HG03558 (cell line): ENCODE measurements at regions not wholly inside any gene's neighbourhood (a gene's known extent, or its start where the extent isn't known, plus 50 kb on each side); places are given as distances from the start of the nearest gene placed in this dataset.
"Not testable (repeated sequence)": the region's sequence is repeated elsewhere in the genome, so short reads cannot be mapped to it uniquely, and the experiment has no call there.

Experiments used
- ATAC-seq: cut with Tn5 transposase; IDR thresholded peaks from one replicate; pipeline ENCODE4 v1.9.1; 2021; ENCODE audit warnings: moderate number of reproducible peaks; ENCODE audit not compliant: unreplicated experiment; ENCODE audit errors: extremely low read depth

DNA sequence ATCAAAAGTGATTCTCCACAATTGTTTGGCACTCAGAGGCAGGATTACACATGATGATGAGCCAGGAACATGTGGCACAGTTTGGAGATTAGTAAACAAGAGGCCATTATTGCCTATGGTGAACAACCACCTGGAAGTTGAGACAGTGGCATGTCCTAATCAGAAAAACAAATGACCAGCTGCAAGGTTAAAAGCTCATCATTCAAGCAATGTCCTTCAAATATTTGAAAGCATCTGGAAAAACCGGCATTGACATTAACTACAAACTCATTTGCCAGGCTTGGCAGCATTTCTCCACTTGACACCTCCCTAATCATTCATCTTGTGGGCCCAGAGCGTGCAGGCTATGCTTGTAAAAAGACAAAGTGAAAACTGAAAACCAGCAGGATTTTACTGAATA lies 80.6 kb upstream of the MEGF10 start:
- no peak for ATAC-seq

DNA sequence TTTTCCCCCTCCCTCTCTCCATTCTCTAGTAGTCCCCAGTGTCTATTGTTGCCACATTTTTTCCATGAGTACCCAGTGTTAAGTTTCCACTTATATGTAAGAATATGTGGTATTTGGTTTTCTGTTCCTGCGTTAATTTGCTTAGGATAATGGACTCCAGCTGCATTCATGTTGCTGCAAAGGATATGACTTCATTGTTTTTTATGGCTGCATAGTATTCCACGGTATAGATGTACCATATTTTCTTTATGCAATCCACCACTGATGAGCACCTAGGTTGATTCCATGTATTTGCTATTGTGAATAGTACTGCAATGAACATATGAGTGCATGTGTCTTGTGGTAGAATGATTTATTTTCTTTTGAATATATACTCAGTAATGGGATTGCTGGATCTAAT lies 77.4 kb upstream of the MEGF10 start:
- no peak for ATAC-seq

DNA sequence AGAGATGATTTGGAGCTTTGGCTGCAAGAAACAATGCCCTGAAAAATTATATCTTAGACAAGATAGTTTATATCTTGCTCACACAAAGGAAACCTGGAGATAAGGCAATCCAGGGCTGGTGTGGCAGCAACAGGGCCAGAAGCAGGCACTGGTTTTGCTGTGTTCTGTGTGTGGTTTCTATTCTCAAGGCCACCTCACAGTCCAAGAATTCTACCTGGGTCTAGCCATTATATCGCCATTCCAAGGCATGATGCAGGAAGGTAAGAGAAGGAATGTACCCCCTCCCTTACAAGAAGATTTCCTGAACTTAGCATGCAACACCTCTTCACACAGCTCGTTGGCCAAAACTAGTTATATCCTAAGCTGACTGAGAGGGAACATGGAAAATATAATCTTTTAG lies 74.5 kb upstream of the MEGF10 start:
- ATAC-seq, result no peak

DNA sequence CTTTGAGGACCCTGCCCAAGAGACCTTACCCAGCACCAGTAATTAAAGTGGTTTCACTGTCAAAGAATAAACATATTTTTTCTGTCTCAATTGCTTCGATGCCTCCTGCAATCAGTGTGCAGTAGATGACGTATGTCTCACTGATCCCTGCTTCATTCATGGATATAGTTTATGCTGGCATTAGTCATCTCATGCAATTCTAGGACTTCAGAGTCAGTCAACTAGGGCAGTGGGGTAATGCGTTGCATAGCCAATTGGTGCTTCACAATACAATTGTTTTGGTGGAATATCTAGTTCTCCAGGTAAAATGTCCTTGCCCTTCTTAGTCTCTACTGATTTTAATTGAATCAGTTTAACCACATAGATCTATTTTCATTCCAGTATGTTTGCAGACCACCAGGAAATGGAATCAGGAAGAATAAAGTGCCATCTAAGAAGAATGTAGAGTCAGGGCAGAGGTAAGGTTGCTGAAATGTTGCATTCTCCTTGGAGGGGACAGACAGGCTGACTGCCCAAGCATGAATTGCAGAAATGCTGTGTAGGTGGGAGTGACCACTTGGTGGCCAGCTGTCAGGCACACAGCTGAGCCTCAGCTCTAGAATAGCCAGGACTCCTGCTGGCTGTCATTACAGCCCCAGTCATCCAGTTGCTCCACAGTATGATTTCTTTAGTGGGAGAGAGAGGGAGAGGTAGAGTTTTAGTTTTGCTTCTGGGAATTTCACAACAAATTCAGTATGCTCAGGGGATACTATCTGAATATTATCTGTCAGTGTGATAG lies 73.5 kb upstream of the MEGF10 start:
- no peak for ATAC-seq

DNA sequence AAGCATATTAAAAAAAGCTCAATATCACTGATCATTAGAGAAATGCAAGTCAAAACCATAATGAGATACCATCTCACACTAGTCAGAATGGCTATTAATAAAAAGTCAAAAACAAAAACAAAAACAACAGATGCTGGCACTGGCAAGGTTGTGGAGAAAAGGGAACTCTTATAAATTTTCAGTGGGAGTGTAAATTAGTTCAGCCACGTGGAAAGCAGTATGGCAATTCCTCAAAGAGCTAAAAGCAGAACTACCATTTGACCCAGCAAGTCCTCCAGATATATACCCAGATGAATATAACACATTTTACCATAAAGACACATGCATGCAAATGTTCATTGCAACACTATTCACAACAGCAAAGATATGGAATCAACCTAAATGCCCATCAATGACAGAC lies 68.7 kb upstream of the MEGF10 start:
- ATAC-seq, result not testable (repeated sequence)

DNA sequence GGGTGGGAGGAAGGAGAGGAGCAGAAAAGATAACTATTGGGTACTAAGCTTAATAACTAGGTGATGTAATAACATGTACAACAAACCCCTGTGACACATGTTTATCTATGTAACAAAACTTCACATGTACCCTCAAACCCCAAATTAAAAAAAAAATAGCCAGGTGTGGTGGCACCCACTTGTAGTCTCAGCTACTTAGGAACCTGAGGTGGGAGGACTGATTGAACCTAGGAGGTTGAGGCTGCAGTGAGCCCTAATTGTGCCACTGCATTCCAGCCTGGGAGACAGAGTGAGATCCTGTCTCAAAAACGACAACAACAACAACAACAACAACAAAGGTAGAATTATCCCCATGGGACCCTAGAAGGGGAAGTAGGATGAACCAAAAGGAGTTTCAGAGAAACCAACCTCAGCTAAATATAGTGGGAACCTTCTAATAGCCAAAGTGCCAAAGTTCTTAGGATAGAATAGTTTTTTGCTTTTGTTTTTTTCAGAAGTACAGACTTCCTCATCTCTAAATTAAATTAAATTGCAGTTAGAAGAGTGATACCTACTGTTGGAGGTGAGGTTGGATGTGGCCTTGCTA lies 67.9 kb upstream of the MEGF10 start:
- not testable (repeated sequence) for ATAC-seq

DNA sequence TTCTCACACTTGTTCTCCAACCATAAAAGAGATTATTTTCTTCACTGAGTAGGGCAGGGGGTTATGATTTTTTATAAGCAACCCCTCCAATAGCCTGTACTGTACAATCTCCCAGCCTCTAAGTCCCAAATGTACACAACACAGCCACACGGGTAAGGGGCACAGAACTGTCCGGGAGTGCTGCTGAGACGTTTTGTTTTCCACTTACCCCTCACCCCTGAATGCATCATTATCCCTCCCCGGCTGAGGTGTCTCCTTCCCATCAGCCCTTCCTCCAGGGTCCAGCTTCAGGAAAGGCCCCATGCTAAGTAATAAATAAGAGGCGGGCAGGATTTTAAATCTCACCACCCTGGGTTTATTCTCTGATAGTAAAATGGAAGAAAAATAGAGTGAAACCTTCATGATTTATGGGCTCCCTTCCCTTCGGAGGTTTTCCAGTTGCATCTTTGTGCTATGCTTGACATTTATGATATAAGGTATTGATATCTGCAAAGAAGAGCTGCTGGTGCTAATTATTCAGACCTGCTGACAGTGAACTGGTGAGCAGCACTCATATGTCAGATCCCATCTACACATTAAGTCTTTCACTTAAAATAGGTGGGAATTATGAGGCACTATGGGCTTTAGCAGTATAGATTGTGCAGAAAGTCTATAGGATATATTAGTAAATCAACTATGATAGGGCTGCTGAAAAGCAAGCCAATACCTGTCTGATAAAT lies 67.2 kb upstream of the MEGF10 start:
- no peak for ATAC-seq

DNA sequence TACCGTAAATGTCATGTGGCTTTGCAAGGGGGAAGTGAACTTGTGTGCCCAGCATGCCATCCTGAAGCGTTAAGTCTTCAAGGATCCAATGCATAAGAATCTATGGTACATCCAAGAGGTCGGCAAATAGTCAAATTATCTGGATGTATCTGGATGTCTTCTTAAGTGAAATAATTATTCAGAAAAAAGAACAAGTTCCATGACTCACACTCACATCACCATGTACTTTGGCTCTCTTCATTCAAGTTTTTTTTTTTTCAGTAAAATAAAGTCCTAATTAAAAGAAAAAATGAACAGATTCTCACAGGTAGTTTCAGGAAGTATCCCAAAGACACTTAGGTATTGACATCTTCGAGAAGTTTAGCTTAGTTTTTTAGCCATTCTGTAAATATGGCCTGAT lies 62.7 kb upstream of the MEGF10 start:
- ATAC-seq, result no peak

DNA sequence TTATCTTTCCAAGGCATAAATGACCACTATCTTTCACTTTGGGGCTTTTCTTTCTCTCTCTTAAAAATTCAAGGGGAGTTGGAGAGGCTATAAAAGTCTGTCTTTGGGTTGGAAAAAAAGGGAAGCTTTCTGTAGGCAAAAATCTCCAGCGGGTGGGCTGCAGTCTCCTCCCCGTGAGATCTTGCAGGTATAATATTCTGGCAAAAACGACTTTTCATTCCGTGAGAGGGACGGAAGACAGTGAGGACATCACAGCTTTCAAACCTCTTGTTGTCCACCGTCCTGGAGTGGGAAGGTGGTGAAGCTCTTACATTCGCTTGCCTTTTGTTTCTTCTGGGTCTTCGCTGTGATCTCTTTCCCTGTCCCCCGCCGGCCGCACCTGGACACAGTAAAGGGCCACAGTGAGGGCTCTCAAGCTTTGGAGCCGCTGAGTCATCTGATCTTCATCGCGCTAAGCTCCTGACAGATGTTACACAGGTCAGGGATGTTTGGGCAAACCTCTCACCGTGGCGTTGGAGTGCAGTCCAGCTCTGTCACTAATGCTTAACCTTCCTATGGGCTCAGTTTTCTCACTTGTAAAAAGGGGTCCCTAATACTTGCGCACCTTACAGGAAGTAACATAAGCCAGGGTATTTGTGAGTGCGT lies 61.9 kb upstream of the MEGF10 start:
- ATAC-seq, result no peak

DNA sequence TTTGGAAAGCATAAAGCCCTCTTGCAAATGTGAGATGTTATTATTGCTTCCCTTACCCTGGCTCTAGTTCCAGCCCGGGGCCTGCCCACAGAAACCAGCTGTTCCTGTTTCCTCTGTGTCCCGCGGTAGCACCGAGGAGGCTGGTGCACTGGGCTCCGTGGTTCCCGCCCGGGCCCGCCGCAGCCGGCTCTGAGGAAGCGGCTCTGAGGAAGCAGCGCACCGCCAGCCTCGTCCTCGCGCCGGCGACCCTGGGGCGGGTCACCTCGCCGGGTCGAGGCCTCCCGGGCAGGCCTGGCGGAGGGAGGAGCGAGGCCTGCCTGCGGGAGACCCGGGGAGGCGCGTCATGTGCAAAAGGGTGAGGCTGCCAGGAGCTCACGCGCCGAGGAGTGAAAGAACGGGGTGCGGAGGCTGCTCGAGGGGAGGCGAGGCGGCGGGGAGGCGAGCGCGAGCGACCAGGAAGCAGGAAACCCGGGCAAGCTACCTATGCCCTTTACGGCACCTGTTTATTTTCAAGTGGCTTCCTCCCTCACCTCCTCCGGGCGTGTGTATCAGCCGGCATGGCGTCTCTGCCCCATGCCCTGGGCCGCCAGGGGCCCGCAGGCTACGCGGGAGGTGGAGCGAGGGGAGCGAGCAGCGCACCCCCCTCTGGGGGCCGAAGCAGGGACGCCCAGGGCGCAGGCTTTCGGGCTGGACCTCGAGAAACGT lies 61.3 kb upstream of the MEGF10 start:
- ATAC-seq, result peak; percentile 47

DNA sequence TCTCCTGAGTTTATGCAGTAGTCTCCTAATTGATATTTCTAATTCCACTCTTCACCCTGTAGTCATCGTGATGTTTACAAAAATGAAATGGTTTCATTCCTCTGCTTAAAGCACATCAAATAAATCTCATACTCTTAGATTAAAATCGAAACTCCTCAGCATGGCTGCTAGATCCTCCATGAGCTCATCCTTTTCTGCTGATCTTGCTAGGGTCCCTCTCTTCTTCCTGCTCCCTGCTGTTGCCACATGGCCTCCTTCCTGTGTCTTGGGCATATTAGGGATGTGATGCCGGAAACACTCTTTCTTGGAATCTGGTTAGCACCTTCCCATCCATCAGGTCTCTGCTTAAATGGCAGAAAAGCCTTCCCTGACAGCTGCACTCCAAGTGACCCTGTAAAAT lies 59.5 kb upstream of the MEGF10 start:
- ATAC-seq, result no peak

DNA sequence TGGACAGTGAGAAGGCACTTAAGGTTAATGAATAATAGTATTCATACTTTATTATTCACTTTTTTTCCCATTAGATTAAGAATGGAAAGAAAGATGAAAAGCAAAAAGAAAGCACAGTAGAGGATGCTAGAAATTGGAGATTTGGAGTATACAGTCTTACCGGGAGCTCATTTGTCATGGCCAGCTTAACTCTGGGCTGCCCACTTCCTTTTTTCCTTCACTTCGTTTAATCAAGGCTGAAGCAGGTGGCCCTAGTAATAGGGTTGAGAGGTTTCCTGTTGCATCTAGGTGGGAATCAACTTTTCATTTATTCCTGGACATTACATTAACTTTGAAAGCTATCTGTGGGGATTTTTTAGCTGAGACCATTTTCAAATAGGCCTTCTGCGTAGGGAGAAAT lies 57.0 kb upstream of the MEGF10 start:
- no peak for ATAC-seq

DNA sequence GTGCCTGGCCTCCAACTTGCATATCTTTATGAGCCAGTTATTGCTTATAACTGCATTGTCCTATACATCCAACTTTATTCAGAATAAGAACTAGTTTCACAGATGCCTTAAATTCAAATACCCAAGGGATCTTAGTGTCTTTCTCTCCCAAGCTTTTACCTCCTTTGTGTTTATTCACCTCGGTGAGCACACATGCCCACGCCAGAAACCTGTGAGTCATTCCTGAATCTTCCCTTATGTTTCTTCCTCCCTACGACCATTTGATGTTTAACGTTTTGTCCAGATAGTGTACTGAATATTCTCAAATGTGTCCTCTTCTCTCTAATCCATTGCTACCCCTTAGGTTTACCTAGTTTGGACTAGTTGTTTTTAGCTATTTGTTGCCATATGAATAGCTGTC lies 55.5 kb upstream of the MEGF10 start:
- no peak for ATAC-seq

DNA sequence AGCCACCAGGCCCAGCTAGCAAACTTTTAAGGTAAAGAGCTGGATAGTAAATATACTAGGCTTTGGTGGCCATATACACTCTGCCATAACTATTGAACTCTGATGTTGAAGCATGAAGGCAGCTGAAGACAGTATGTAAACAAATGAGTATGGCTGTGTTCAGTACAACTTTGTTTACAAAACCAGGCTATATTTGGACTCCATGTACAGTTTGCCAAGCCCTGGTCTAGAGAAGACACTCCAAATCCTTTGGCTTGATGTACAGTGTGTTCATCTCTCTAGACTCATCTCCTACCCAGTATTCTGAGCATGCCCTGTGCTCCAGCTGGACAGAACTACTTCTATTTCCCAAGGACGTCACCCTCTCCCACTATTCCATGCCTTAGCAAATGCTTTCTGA lies 54.3 kb upstream of the MEGF10 start:
- no peak for ATAC-seq
